Naive thymus-derived CD8-positive, alpha-beta T cell (primary cell): ENCODE measurements at regions not wholly inside any gene's neighbourhood (a gene's known extent, or its start where the extent isn't known, plus 50 kb on each side); places are given as distances from the start of the nearest gene placed in this dataset. TPM values are rescaled to one million over a fixed set of nuclear protein-coding genes. Genes with fewer than 3 reads are reported as not detected.

Experiments used
- ATAC-seq, 2 donors: fragments of 150-1000 bp; cut with Tn5 transposase in 1 of 2; sonication (Bioruptor Pico), chemical (Tn5 transposase) in 1 of 2; 1 replicate in 1 of 2; 2 replicates in 1 of 2; pipeline ENCODE4 v1.10.0; 2021; ENCODE audit warnings: mild to moderate bottlenecking in 2 of 2, moderate library complexity in 2 of 2
- POLR2A ChIA-PET: fragments of 350-600 bp; sonication (Branson Sonifier 250); formaldehyde crosslinking; loops from one replicate; lab custom pipeline; 2021; ENCODE audit warnings: antibody characterized with exemption; lab: Charles Lee
- DNase-seq, 10 donors: peaks; one replicate each; pipeline versions ENCODE4 v3.0.0 to v3.0.0-alpha.2; 2020 to 2022
- H3K27ac Mint-ChIP-seq, 10 donors: one replicate each; pipeline ENCODE4 v1.8.0; 2020 to 2022; ENCODE audit warnings: mild to moderate bottlenecking in 10 of 10, mixed read lengths in 10 of 10, moderate library complexity in 4 of 10, inconsistent platforms in 1 of 10
- H3K27me3 Mint-ChIP-seq, 5 donors: one replicate each; pipeline ENCODE4 v1.8.0; 2021 to 2022; ENCODE audit warnings: mixed read lengths in 5 of 5
- H3K36me3 Mint-ChIP-seq, 3 donors: one replicate each; pipeline ENCODE4 v1.8.0; 2020 to 2022; ENCODE audit warnings: mixed read lengths in 3 of 3, mild to moderate bottlenecking in 2 of 3, inconsistent platforms in 1 of 3
- H3K4me1 Mint-ChIP-seq, 4 donors: one replicate each; pipeline ENCODE4 v1.8.0; 2021 to 2022; ENCODE audit warnings: mixed read lengths in 4 of 4
- H3K4me3 Mint-ChIP-seq, 10 donors: one replicate each; pipeline ENCODE4 v1.8.0; 2020 to 2022; ENCODE audit warnings: mild to moderate bottlenecking in 10 of 10, mixed read lengths in 10 of 10, moderate library complexity in 6 of 10, inconsistent platforms in 1 of 10
- H3K9me3 Mint-ChIP-seq, 9 donors: one replicate each; pipeline ENCODE4 v1.8.0; 2020 to 2022; ENCODE audit warnings: mixed read lengths in 9 of 9, mild to moderate bottlenecking in 3 of 9, inconsistent platforms in 1 of 9, moderate library complexity in 1 of 9
- microRNA-seq: library from miRNA; unstranded; fragments of <30 nt; microRNA quantifications from one replicate; pipeline ENCODE4 v1.2.0, GENCODE V29; 2022; ENCODE audit warnings: borderline microRNAs expressed

DNA sequence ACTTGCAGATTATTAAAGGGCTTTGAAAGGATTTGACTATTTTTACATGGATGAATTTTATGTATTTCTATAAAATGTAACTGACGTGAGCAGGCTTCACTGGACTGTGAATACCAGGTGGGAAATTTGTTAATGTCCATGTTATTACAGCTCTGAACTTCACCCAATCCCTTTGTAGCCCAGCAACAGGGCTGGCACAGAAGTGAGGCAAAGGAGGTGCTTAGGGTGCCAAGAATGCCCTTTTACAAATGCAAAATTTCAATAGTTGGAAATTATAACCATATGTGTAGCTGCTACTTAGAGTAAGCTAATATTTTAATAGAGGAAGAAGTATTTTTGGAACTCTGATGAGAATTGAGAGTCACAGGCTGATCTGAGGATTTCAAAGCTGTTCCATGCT, 53.7 kb upstream of the FAM98A start:
- ATAC-seq, result no peak
- POLR2A ChIA-PET, result no interaction called here
- H3K9me3 Mint-ChIP-seq, result peaks cover 0 to 17% (median 8%) of the 10 kb centered on the region in 9 donors
- peaks cover 1 to 13% (median 6%) of the 10 kb centered on the region in 5 donors for H3K27me3 Mint-ChIP-seq
- no peak overlapping the region for H3K4me3 Mint-ChIP-seq
- H3K36me3 Mint-ChIP-seq, result peaks cover 0 to 11% (median 0%) of the 10 kb centered on the region in 3 donors
- DNase-seq, result no peak
- H3K27ac Mint-ChIP-seq, result no peak overlapping the region
- H3K4me1 Mint-ChIP-seq, result no peaks in the 10 kb centered on the region

DNA sequence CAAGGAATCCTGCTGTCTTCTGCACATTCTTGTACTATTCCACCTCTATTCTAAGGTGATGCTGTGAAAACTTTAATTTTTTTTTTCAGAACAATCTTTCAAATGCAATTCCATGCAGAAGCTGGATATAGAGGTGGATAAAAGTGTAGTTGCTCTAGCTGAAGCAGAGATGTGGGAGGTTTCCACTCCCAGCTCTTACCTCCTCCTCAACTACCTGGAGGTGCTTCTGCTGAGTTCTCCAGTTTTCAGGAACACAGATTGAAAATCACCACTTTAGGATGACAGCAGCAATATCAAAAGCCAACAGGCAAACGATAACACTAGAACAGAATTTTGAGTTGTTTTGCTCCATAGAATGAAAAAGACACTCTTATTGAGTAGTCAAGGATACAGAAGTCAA, 51.1 kb upstream of the FAM98A start:
- Mint-ChIP-seq H3K27me3 (peaks cover 1 to 18% (median 8%) of the 10 kb centered on the region in 5 donors), H3K9me3 (peaks cover 0 to 11% (median 3%) of the 10 kb centered on the region in 9 donors), H3K27ac (no peak overlapping the region), H3K36me3 (peaks cover 0 to 6% (median 0%) of the 10 kb centered on the region in 3 donors), H3K4me3 (no peak overlapping the region), H3K4me1 (no peaks in the 10 kb centered on the region)
- no peak for DNase-seq
- ATAC-seq, result no peak
- POLR2A ChIA-PET, result no interaction called here

Small RNAs in the stretch of these regions (microRNA-seq; reads per million reads assigned to microRNA genes)
- gene MIR548AD, result not detected
